Type B pancreatic cell (in vitro differentiated cells): ENCODE measurements at regions not wholly inside any gene's neighbourhood (a gene's known extent, or its start where the extent isn't known, plus 50 kb on each side); places are given as distances from the start of the nearest gene placed in this dataset.

Experiments
- DNase-seq: peaks from one replicate; pipeline ENCODE4 v3.0.0; 2021; ENCODE audit warnings: mixed read lengths; ENCODE audit not compliant: unreplicated experiment; ENCODE audit errors: extremely low spot score
- H3K27ac Mint-ChIP-seq: 2 replicates; pipeline ENCODE4 v1.8.0; 2021; ENCODE audit warnings: mild to moderate bottlenecking, mixed read lengths
- H3K27me3 Mint-ChIP-seq: 2 replicates; pipeline ENCODE4 v1.8.0; 2021; ENCODE audit warnings: mixed read lengths
- H3K36me3 Mint-ChIP-seq: 2 replicates; pipeline ENCODE4 v1.8.0; 2021; ENCODE audit warnings: mixed read lengths
- H3K4me1 Mint-ChIP-seq: one replicate; pipeline ENCODE4 v1.8.0; 2021; ENCODE audit warnings: mixed read lengths; ENCODE audit not compliant: unreplicated experiment
- H3K4me3 Mint-ChIP-seq: 2 replicates; pipeline ENCODE4 v1.8.0; 2021; ENCODE audit warnings: mild to moderate bottlenecking, mixed read lengths
- H3K9me3 Mint-ChIP-seq: 2 replicates; pipeline ENCODE4 v1.8.0; 2021; ENCODE audit warnings: mixed read lengths
- TF ChIP-seq, protein P1 (sequence below): fragments of 200-600 bp; sonication (generic); conservative IDR thresholded peaks from 2 replicates; pipeline ENCODE4 v1.5.0; 2021; ENCODE audit warnings: antibody characterized with exemption, mild to moderate bottlenecking

DNA sequence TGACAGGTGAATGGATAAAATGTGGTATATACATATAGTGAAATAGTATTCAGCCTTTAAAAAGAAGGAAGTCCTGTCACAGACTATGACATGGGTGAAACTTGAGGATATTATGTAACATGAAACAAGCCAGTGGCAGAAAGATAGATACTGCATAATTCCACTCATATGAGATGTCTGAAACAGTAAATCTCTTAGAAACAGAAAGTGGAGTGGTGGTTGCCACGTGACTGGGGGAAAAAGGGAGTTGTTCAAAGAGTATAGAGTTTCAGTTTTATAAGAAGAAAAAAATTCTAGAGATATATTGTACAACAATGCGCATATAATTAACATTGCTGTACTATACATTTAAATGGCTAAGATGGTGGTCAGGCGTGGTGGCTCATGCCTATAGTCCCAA lies 178.2 kb upstream of the ATP5MC3 start:
- no peak for DNase-seq
- Mint-ChIP-seq H3K4me3 (no peak overlapping the region), H3K4me1 (no peaks in the 10 kb centered on the region), H3K27ac (no peak overlapping the region), H3K9me3 (no peaks in the 10 kb centered on the region), H3K36me3 (no peaks in the 10 kb centered on the region), H3K27me3 (peaks cover 73% of the 10 kb centered on the region)
- TF ChIP-seq, protein P1, sequence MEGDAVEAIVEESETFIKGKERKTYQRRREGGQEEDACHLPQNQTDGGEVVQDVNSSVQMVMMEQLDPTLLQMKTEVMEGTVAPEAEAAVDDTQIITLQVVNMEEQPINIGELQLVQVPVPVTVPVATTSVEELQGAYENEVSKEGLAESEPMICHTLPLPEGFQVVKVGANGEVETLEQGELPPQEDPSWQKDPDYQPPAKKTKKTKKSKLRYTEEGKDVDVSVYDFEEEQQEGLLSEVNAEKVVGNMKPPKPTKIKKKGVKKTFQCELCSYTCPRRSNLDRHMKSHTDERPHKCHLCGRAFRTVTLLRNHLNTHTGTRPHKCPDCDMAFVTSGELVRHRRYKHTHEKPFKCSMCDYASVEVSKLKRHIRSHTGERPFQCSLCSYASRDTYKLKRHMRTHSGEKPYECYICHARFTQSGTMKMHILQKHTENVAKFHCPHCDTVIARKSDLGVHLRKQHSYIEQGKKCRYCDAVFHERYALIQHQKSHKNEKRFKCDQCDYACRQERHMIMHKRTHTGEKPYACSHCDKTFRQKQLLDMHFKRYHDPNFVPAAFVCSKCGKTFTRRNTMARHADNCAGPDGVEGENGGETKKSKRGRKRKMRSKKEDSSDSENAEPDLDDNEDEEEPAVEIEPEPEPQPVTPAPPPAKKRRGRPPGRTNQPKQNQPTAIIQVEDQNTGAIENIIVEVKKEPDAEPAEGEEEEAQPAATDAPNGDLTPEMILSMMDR = no peak

DNA sequence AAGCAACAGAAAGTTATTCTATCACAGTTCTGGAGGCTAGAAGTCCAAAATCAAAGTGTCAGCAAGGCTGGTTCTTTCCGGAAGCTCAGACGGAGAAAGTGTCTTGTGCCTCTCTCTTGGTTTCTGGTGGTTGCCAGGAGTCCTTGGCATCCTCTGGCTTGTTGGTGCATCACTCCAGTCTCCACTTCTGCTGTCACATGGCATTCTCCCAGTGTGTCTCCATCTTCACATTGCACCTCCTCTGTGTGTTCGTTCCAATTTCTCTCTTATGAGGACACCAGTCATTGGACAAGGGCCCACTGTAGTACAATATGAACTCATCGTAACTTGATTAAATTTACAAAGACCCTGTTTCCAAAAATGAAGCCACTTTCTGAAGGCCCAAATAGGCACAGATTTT lies 175.4 kb upstream of the ATP5MC3 start:
- no peak for DNase-seq
- no peak overlapping the region for H3K4me3 Mint-ChIP-seq
- H3K4me1 Mint-ChIP-seq = peaks cover 8% of the 10 kb centered on the region
- H3K36me3 Mint-ChIP-seq = no peaks in the 10 kb centered on the region
- H3K9me3 Mint-ChIP-seq = no peaks in the 10 kb centered on the region
- H3K27me3 Mint-ChIP-seq = peaks cover 66% of the 10 kb centered on the region
- TF ChIP-seq, protein P1 = no peak
- H3K27ac Mint-ChIP-seq = no peak overlapping the region

DNA sequence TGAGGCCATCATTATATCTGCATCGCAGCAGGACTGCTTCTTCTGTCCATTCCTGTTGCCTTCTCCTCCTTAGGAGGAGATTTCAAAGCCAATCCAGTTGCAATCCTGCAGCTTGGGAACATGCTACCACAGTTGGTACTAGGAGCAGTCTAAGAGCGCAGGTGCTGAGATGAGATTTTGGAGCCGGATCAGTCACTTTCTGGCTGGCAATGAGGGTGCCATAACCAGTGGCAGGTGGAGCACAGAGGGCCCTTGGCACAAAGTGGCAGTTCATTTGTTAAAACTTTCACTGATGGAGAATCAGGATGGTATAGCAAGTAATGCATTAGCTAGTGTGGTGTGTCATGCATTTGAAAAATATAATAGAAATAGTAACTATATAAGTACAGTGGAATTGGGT lies 173.7 kb upstream of the ATP5MC3 start:
- DNase-seq = no peak
- Mint-ChIP-seq H3K27ac (no peak overlapping the region), H3K4me1 (peaks cover 8% of the 10 kb centered on the region), H3K4me3 (no peak overlapping the region), H3K27me3 (peaks cover 56% of the 10 kb centered on the region), H3K9me3 (no peaks in the 10 kb centered on the region), H3K36me3 (no peaks in the 10 kb centered on the region)
- TF ChIP-seq, protein P1 = no peak

DNA sequence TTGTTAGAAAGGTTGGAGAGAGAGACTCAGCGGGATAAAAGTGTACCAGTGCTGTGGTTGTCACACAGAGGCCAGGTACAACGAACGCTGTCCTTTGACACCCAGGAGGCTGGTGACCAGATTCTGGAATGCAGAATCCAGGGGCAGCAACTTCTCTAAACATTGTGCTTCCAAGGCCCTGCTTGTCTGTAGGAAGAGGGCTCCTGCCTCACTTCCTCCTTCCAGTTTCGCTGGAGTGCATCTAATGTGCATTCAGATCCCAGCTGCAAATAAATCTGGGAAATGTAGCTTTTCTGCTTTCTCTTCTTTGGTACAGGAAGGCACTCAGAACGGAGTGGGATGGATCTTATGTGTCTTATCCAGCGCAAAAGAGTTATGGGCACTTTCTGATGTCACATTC lies 171.8 kb upstream of the ATP5MC3 start:
- no peak for DNase-seq
- Mint-ChIP-seq H3K36me3 (no peaks in the 10 kb centered on the region), H3K4me3 (no peak overlapping the region), H3K27me3 (peaks cover 47% of the 10 kb centered on the region), H3K4me1 (peaks cover 8% of the 10 kb centered on the region), H3K27ac (no peak overlapping the region), H3K9me3 (no peaks in the 10 kb centered on the region)
- TF ChIP-seq, protein P1 = no peak

DNA sequence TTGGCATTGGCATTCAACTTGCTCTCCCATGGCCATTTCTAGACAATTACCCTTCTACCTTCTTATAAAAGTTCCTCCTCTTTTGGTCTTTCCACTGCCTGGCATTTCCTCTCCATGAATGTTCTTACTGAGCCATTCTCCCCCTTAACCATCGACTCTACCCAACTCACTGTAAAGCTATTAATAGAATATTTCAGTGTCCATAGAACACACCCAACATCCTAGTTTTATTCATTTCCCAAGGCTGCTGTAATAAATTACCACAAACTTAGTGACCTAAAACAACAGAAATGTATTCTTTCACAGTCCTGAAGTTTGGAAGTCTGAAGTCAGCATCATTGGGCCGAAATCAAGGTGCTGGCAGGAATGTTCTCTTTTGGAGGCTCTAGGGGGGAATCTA lies 170.0 kb upstream of the ATP5MC3 start:
- Mint-ChIP-seq H3K27ac (no peak overlapping the region), H3K4me3 (no peak overlapping the region), H3K4me1 (peaks cover 8% of the 10 kb centered on the region), H3K36me3 (no peaks in the 10 kb centered on the region), H3K27me3 (peaks cover 31% of the 10 kb centered on the region), H3K9me3 (no peaks in the 10 kb centered on the region)
- TF ChIP-seq, protein P1 = no peak
- no peak for DNase-seq

DNA sequence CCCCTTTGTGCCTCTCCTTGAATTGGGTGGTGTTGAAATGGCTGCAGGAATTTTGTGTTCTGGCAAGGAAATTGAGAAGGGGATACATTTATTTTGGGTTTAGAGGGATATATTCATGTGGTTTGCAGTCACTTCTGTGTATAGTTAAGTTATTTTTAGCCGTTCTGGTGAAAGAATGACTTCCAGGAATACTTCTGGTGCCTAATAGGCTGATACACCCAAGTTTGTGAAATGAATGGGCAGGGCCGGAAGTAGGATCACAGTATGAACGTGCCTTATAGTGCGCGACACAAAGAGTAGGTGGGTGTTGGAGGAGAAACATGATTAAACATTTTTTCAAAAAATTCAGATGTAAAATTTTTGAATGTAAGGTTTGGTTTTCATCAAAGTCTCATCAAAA lies 168.6 kb upstream of the ATP5MC3 start:
- no peak for DNase-seq
- TF ChIP-seq, protein P1 = no peak
- Mint-ChIP-seq H3K27ac (no peak overlapping the region), H3K4me1 (peaks cover 8% of the 10 kb centered on the region), H3K4me3 (no peak overlapping the region), H3K27me3 (peaks cover 25% of the 10 kb centered on the region), H3K36me3 (no peaks in the 10 kb centered on the region), H3K9me3 (no peaks in the 10 kb centered on the region)
